GM23338 (cell line): ENCODE measurements at regions not wholly inside any gene's neighbourhood (a gene's known extent, or its start where the extent isn't known, plus 50 kb on each side); places are given as distances from the start of the nearest gene placed in this dataset.

Experiments used
- ATAC-seq: fragments of 200-7000 bp; cut with Tn5 transposase; 3 replicates; pipeline ENCODE4 v1.9.1; 2020
- DNase-seq: peaks from one replicate; pipeline ENCODE4 v3.0.0-alpha.2; 2015; ENCODE audit warnings: low spot score
- H2AFZ ChIP-seq: fragments of 200-600 bp; sonication (generic); 2 replicates; pipeline ENCODE4 v1.8.0; 2016; ENCODE audit warnings: antibody characterized with exemption, mild to moderate bottlenecking, moderate library complexity
- H3F3A ChIP-seq: fragments of 200-600 bp; sonication (generic); replicated peaks from 2 replicates; pipeline ENCODE4 v1.8.0; 2017; ENCODE audit warnings: antibody characterized with exemption, mixed run types, low read depth
- H3K27ac ChIP-seq: fragments of 200-600 bp; sonication (generic); 2 replicates; pipeline ENCODE4 v1.6.1; 2016; ENCODE audit warnings: low read depth
- H3K27me3 ChIP-seq: fragments of 200-600 bp; sonication (generic); 2 replicates; pipeline ENCODE4 v1.8.0; 2016; ENCODE audit warnings: mild to moderate bottlenecking, mixed run types, moderate library complexity; ENCODE audit not compliant: insufficient read depth
- H3K36me3 ChIP-seq: fragments of 200-600 bp; sonication (generic); 2 replicates; pipeline ENCODE4 v1.8.0; 2016; ENCODE audit warnings: mild to moderate bottlenecking; ENCODE audit not compliant: insufficient read depth
- H3K4me1 ChIP-seq: fragments of 200-600 bp; sonication (generic); 2 replicates; pipeline ENCODE4 v1.8.0; 2016; ENCODE audit warnings: mild to moderate bottlenecking, moderate library complexity; ENCODE audit not compliant: insufficient read depth
- H3K4me2 ChIP-seq: fragments of 200-600 bp; sonication (generic); 2 replicates; pipeline ENCODE4 v1.7.1; 2017; ENCODE audit warnings: mixed run types
- H3K4me3 ChIP-seq: fragments of 200-600 bp; sonication (generic); 2 replicates; pipeline ENCODE4 v1.6.1; 2016; ENCODE audit warnings: mixed run types
- H3K79me2 ChIP-seq: fragments of 200-600 bp; sonication (generic); replicated peaks from 2 replicates; pipeline ENCODE4 v1.8.0; 2017; ENCODE audit warnings: mild to moderate bottlenecking; ENCODE audit not compliant: insufficient read depth
- H3K9me2 ChIP-seq: fragments of 200-600 bp; sonication (generic); 2 replicates; pipeline ENCODE4 v1.8.0; 2017; ENCODE audit not compliant: insufficient read depth
- H4K20me1 ChIP-seq: fragments of 200-600 bp; sonication (generic); replicated peaks from 2 replicates; pipeline ENCODE4 v1.8.0; 2017; ENCODE audit warnings: mild to moderate bottlenecking; ENCODE audit not compliant: insufficient read depth
- H3K27ac Mint-ChIP-seq: 2 replicates; pipeline ENCODE4 v1.8.0; 2020; ENCODE audit warnings: inconsistent platforms, mild to moderate bottlenecking, moderate library complexity, mixed read lengths
- H3K27me3 Mint-ChIP-seq: 3 replicates; pipeline ENCODE4 v1.8.0; 2022; ENCODE audit warnings: low read depth, mild to moderate bottlenecking, moderate library complexity, mixed read lengths, inconsistent platforms; ENCODE audit not compliant: insufficient read depth, poor library complexity
- H3K36me3 Mint-ChIP-seq: 3 replicates; pipeline ENCODE4 v1.8.0; 2021; ENCODE audit warnings: low read depth, mild to moderate bottlenecking, inconsistent platforms, moderate library complexity, mixed read lengths
- H3K4me1 Mint-ChIP-seq: 3 replicates; pipeline ENCODE4 v1.8.0; 2020; ENCODE audit warnings: mild to moderate bottlenecking, inconsistent platforms, mixed read lengths
- H3K4me3 Mint-ChIP-seq: 3 replicates; pipeline ENCODE4 v1.8.0; 2021; ENCODE audit warnings: moderate library complexity, mild to moderate bottlenecking, inconsistent platforms, mixed read lengths
- H3K9me3 Mint-ChIP-seq: 3 replicates; pipeline ENCODE4 v1.8.0; 2020; ENCODE audit warnings: moderate library complexity, mild to moderate bottlenecking, inconsistent platforms, mixed read lengths
- CREB1 ChIP-seq: fragments of 250-450 bp; sonication (Bioruptor Pico); IDR thresholded peaks from 2 replicates; pipeline ENCODE4 v1.5.0; 2020; ENCODE audit warnings: low read depth, mild to moderate bottlenecking, moderate library complexity
- CTCF ChIP-seq, 2 experiments: fragments of 200-600 bp in 1 of 2; sonication (generic) in 1 of 2; conservative IDR thresholded peaks; 2 replicates each; pipeline versions ENCODE4 v1.5.1 to v1.6.1; 2016 to 2017; ENCODE audit warnings: antibody characterized with exemption in 2 of 2, low read depth in 2 of 2, mild to moderate bottlenecking in 2 of 2, moderate library complexity in 1 of 2
- ETS1 ChIP-seq: IDR thresholded peaks from 2 replicates; pipeline ENCODE4 v1.6.1; 2016; ENCODE audit warnings: antibody characterized with exemption
- EZH2 ChIP-seq: fragments of 200-600 bp; sonication (generic); IDR thresholded peaks from one replicate; pipeline ENCODE4 v1.8.0; 2017; ENCODE audit warnings: antibody characterized with exemption, mild to moderate bottlenecking, low read depth; ENCODE audit not compliant: unreplicated experiment
- EZH2phosphoT487 ChIP-seq: fragments of 200-600 bp; sonication (generic); IDR thresholded peaks from one replicate; pipeline ENCODE4 v1.8.1; 2018; ENCODE audit warnings: antibody characterized with exemption; ENCODE audit not compliant: unreplicated experiment
- JUNB ChIP-seq: IDR thresholded peaks from one replicate; pipeline ENCODE4 v1.6.1; 2016; ENCODE audit warnings: antibody characterized with exemption; ENCODE audit not compliant: unreplicated experiment
- NANOG ChIP-seq: IDR thresholded peaks from 2 replicates; pipeline ENCODE4 v1.6.1; 2016; ENCODE audit warnings: antibody characterized with exemption, borderline replicate concordance
- POLR2AphosphoS5 ChIP-seq: IDR thresholded peaks from 2 replicates; pipeline ENCODE4 v1.6.1; 2016; ENCODE audit warnings: antibody characterized with exemption, low read depth
- REST ChIP-seq: IDR thresholded peaks from one replicate; pipeline ENCODE4 v1.6.1; 2018; ENCODE audit warnings: antibody characterized with exemption; ENCODE audit not compliant: unreplicated experiment
- STAT1 ChIP-seq: IDR thresholded peaks from one replicate; pipeline ENCODE4 v1.6.1; 2016; ENCODE audit warnings: antibody characterized with exemption; ENCODE audit not compliant: unreplicated experiment
- ZNF114 ChIP-seq: fragments of 250-450 bp; sonication (Bioruptor Pico); IDR thresholded peaks from 2 replicates; pipeline ENCODE4 v1.5.0; 2020; ENCODE audit warnings: mild to moderate bottlenecking, moderate library complexity
- ZNF331 ChIP-seq: fragments of 250-450 bp; sonication (Bioruptor Pico); IDR thresholded peaks from 2 replicates; pipeline ENCODE4 v1.5.0; 2020; ENCODE audit warnings: low read depth, mild to moderate bottlenecking, moderate library complexity
- ZNF462 ChIP-seq: fragments of 250-450 bp; sonication (Bioruptor Pico); IDR thresholded peaks from 2 replicates; pipeline ENCODE4 v1.5.0; 2020; ENCODE audit warnings: mild to moderate bottlenecking, moderate library complexity

- DNase-seq = no peak
- Mint-ChIP-seq H3K36me3 (no peaks in the 10 kb centered on the region), H3K27ac (no peak overlapping the region), H3K4me1 (peaks cover 4% of the 10 kb centered on the region), H3K27me3 (peaks cover 2% of the 10 kb centered on the region), H3K9me3 (no peaks in the 10 kb centered on the region), H3K4me3 (no peak overlapping the region)
- no peak for ATAC-seq
- peaks cover 4% of the 10 kb centered on the region; the same call in 1 of the 2 replicates for H3K4me1 ChIP-seq
- H3F3A ChIP-seq = no peaks in the 10 kb centered on the region
- TF ChIP-seq CTCF (conservative IDR thresholded peaks at IDR 0.05; ENCODE audit: low read depth in 2 of 2) (no peak), STAT1 (no peak), REST (no peak), ZNF331 (no peak), ZNF114 (CRISPR knock-in tag) (no peak), NANOG (no peak), EZH2 (no peak), JUNB (no peak), ZNF462 (CRISPR knock-in tag) (no peak), ETS1 (no peak), EZH2phosphoT487 (no peak), CREB1 (CRISPR knock-in tag) (no peak), POLR2AphosphoS5 (no peak)
- H4K20me1 ChIP-seq = no peaks in the 10 kb centered on the region; the same call in 1 of the 2 replicates
- H3K79me2 ChIP-seq = no peaks in the 10 kb centered on the region
- H2AFZ ChIP-seq = no peak overlapping the region
- no peaks in the 10 kb centered on the region for H3K9me2 ChIP-seq
- no peak overlapping the region for H3K4me2 ChIP-seq
- no peak overlapping the region for H3K27ac ChIP-seq
- no peaks in the 10 kb centered on the region for H3K36me3 ChIP-seq
- H3K4me3 ChIP-seq = no peak overlapping the region
- no peaks in the 10 kb centered on the region for H3K27me3 ChIP-seq
Observed at GRCh38 chr2:198702796-198703195, 754.9 kb downstream of the SATB2 start.
